GM12878 (cell line): ENCODE measurements at regions not wholly inside any gene's neighbourhood (a gene's known extent, or its start where the extent isn't known, plus 50 kb on each side); places are given as distances from the start of the nearest gene placed in this dataset.

Experiments used
- EP300 ChIP-seq, 2 experiments: fragments of 150-350 bp in 1 of 2; IDR thresholded peaks; 2 replicates each; pipeline ENCODE4 v1.6.1; 2011 to 2012; ENCODE audit warnings: low read depth in 2 of 2, low read length in 2 of 2, borderline replicate concordance in 1 of 2, improper control_type of control experiment in 1 of 2, inconsistent platforms in 1 of 2; ENCODE audit not compliant: control insufficient read depth in 1 of 2
- JUND ChIP-seq: IDR thresholded peaks from 2 replicates; pipeline ENCODE4 v1.6.1; 2012; ENCODE audit warnings: low read depth, mild to moderate bottlenecking, low read length, improper control_type of control experiment, moderate library complexity
- ZNF207 ChIP-seq: fragments of 450-650 bp; IDR thresholded peaks from 2 replicates; pipeline ENCODE4 v1.6.1; 2014; ENCODE audit warnings: antibody characterized with exemption, mild to moderate bottlenecking, borderline replicate concordance

GRCh38 chr14:25237845-25238244, 187.9 kb upstream of the STXBP6 start:
- TF ChIP-seq EP300 (IDR thresholded peaks at IDR 0.05; ENCODE audit: borderline replicate concordance in 1 of 2, control insufficient read depth in 1 of 2, low read depth in 2 of 2, low read length in 2 of 2) (no peak), ZNF207 (no peak), JUND (no peak)
